PFSK-1 (cell line): ENCODE measurements at regions not wholly inside any gene's neighbourhood (a gene's known extent, or its start where the extent isn't known, plus 50 kb on each side); places are given as distances from the start of the nearest gene placed in this dataset.

Experiments
- REST ChIP-seq, 2 experiments: IDR thresholded peaks; 2 replicates each; pipeline versions ENCODE4 v1.6.1 to v1.8.0; 2011 to 2012; ENCODE audit warnings: low read depth in 2 of 2, low read length in 2 of 2, control low read depth in 1 of 2, inconsistent platforms in 1 of 2, mild to moderate bottlenecking in 1 of 2, moderate library complexity in 1 of 2; ENCODE audit not compliant: insufficient read depth in 1 of 2
- SIN3A ChIP-seq: IDR thresholded peaks from 2 replicates; pipeline ENCODE4 v1.6.1; 2012; ENCODE audit warnings: mild to moderate bottlenecking, low read length, moderate library complexity, borderline replicate concordance; ENCODE audit not compliant: insufficient read depth

- TF ChIP-seq REST (IDR thresholded peaks at IDR 0.05; ENCODE audit: insufficient read depth in 1 of 2, low read depth in 2 of 2, low read length in 2 of 2) (no peak), SIN3A (no peak)
Observed at GRCh38 chr13:82993417-82993816, 888.9 kb downstream of the SLITRK1 start.
